D721Med (cell line): ENCODE measurements at regions not wholly inside any gene's neighbourhood (a gene's known extent, or its start where the extent isn't known, plus 50 kb on each side); places are given as distances from the start of the nearest gene placed in this dataset.

ENCODE experiments used
- DNase-seq: peaks from one replicate; pipeline ENCODE4 v3.0.0; 2011; ENCODE audit warnings: low spot score; ENCODE audit not compliant: insufficient read length
- FAIRE-seq: peaks from 2 replicates; lab custom pipeline; 2011; peaks lifted over from hg19 to GRCh38; lab: Jason Lieb, UNC
- TF ChIP-seq, protein P1 (sequence below): IDR thresholded peaks from 2 replicates; pipeline ENCODE4 v1.5.1; 2012; ENCODE audit warnings: mild to moderate bottlenecking, control low read depth; ENCODE audit not compliant: insufficient read depth; ENCODE audit errors: missing control alignments

DNA sequence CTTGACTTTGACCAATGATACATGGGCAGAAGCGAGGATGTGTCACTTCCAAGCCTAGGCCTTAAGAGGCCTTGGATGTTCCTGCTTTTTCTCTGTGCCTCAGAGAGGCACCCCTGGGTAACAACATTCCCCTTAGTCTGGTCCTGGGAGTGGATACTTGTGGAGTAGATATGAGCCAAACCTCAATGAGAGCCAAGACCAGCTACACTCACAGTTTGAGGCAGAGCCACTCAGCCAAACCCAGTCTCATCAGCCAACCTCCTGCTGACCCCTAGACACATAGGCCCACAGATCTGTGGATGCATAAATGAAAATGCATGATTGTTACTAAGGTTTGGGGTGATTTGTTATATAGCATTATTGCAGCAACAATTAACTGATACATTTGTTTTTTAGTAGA is 114.2 kb downstream of the ZNF621 start:
- TF ChIP-seq, protein P1, sequence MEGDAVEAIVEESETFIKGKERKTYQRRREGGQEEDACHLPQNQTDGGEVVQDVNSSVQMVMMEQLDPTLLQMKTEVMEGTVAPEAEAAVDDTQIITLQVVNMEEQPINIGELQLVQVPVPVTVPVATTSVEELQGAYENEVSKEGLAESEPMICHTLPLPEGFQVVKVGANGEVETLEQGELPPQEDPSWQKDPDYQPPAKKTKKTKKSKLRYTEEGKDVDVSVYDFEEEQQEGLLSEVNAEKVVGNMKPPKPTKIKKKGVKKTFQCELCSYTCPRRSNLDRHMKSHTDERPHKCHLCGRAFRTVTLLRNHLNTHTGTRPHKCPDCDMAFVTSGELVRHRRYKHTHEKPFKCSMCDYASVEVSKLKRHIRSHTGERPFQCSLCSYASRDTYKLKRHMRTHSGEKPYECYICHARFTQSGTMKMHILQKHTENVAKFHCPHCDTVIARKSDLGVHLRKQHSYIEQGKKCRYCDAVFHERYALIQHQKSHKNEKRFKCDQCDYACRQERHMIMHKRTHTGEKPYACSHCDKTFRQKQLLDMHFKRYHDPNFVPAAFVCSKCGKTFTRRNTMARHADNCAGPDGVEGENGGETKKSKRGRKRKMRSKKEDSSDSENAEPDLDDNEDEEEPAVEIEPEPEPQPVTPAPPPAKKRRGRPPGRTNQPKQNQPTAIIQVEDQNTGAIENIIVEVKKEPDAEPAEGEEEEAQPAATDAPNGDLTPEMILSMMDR, result no peak
- DNase-seq (no peak), FAIRE-seq (no peak)

DNA sequence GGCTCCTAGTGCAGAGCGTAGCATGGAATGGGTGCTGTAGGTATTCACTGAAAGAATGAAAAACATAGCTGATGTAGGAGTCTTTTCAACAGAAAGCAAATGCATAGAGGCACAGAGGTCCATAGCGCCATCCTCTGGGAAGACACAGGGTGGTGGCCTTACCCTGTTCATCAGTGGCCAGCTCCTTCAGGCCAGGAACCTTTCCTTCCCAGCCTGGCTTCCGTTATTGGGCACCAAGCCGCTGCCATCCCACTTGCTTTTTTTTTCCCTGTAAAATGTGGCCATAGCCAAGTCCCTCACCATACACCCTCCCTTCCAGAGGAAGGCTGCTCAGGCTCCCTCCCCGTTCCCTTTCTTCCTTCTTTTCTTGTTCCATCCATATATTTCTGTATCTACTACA is 118.1 kb downstream of the ZNF621 start:
- FAIRE-seq (no peak), DNase-seq (no peak)
- TF ChIP-seq, protein P1, result no peak

DNA sequence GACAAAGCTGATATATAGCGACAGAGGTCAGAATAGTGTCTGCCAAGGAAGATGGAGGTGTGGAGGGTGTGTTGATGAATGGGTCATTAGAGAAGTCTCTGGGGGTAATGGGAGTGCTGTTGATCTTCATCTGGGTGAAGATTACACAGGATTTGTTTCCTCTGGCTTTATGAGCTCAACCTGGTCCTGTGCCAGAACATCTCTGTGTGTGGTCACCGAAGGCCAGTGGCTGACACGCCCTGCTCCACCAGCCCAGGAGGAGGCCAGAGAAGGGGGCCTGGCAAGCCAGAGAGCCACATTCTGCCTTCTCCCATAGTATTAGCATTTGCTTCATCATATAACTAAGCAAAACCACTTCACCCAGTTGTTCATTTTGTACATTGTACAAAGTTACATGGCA is 121.1 kb downstream of the ZNF621 start:
- TF ChIP-seq, protein P1, result no peak
- no peak for FAIRE-seq
- no peak for DNase-seq

DNA sequence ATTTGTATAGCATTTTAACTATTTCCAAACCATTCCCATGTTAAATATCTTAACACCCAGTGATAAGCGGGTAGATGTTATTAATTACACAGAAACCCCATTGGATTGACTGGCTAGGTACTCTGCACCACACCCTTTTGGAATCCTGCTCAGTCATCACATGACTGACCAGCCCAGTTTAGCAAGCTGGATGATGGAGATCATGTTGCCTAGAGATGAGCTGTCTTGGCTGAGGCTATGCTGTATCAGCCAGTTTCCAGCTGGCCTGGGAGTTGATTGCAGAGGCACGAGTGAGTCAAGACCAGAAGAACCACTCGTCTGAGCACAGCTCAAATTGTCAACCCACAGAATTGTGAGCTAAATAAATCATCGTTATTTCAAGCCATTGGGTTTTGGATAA is 124.6 kb downstream of the ZNF621 start:
- DNase-seq, result no peak
- TF ChIP-seq, protein P1, result no peak
- FAIRE-seq, result no peak

DNA sequence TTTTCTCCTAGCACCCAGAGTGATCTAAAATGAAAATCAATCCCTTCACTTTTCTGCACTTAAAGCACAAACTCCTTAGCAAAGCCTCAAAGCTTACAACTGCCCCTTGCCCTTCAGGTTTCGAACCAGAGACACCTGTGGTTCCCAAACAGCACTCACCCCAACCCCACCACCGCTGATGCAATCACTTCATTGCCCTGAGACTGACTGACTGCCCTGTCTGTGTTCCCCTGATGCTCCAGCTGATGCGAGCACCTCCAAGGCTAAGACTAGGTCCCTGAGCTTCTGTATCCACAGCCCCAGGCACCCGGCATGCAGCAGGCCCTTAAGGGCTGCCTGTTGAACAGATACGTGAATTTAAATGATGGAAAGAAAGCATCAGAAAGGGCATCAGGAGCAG is 127.3 kb downstream of the ZNF621 start:
- FAIRE-seq (no peak), DNase-seq (no peak)
- TF ChIP-seq, protein P1, result no peak

DNA sequence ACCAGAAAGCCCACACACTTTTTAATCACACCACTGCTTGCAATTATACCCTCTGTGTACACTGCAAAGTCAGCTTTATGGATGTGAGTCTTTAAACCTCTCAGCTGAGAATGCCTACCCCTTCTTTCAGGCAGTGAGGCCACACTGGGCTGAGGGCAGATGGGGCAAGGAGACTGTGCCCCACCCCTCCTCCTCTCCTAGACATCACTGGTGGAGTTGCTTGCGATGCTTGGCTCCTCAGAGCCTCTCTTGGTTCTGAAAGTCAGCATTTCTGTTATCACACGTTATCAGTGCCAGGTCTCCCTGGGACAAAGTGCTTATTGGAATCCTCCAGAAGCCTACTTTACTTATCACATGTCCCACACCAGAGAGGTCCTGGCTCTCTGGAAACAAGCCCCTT is 128.2 kb downstream of the ZNF621 start:
- no peak for FAIRE-seq
- no peak for DNase-seq
- TF ChIP-seq, protein P1, result no peak

DNA sequence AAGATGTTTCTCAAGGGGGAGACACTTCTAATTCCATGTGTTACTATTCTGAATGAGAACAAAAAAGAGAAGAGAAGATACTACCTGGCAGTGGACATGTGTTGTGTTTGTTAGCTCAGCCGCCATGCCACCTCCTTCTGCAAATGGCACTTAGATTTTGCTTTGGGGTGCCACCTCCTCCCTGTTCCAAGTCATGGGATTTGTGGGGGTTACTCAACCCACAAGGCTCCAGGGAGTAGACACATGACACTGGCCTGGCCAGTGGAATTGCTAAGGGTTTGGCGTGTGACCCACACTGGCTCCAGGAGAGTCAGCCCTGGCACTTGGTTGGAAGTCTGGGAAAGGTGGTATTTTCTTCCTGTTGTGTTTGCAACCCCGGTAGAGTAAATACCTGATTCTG is 129.1 kb downstream of the ZNF621 start:
- TF ChIP-seq, protein P1, result no peak
- FAIRE-seq, result no peak
- DNase-seq, result no peak
